ENCODE measurements at regions not wholly inside any gene's neighbourhood (a gene's known extent, or its start where the extent isn't known, plus 50 kb on each side); places are given as distances from the start of the nearest gene placed in this dataset.

GRCh38 chr1:55376897-55377296, 161.7 kb upstream of the USP24 start:
- no peak for DNase-seq (ENCODE audit: low spot score in 2 of 2)
- Histone ChIP-seq H3K36me3 (no peaks in the 10 kb centered on the region), H3K9me3 (no peaks in the 10 kb centered on the region), H3K4me3 (no peak overlapping the region), H3K4me1 (peaks cover 6% of the 10 kb centered on the region), H3K27ac (no peak overlapping the region), H3K27me3 (no peaks in the 10 kb centered on the region)
- TF ChIP-seq CTCF (IDR thresholded peaks at IDR 0.05) (no peak), POLR2A (IDR thresholded peaks at IDR 0.05) (no peak), POLR2AphosphoS5 (IDR thresholded peaks at IDR 0.05) (no peak), EP300 (IDR thresholded peaks at IDR 0.05) (no peak)
- WGBS = 98% methylated on average over 1 of the region's 1 CpG

GRCh38 chr1:55375617-55376258, 160.6 kb upstream of the USP24 start:
- no peak overlapping the region for H3K4me3 ChIP-seq
- H3K4me1 ChIP-seq = peaks cover 6% of the 10 kb centered on the region
- 40% methylated on average over 4 of the region's 4 CpGs for WGBS
- peak overlapping the region; percentile 64 for H3K27ac ChIP-seq
- H3K9me3 ChIP-seq = no peaks in the 10 kb centered on the region
- no peak for DNase-seq (ENCODE audit: low spot score in 2 of 2)
- no peaks in the 10 kb centered on the region for H3K36me3 ChIP-seq
- TF ChIP-seq POLR2AphosphoS5 (IDR thresholded peaks at IDR 0.05) (no peak), POLR2A (IDR thresholded peaks at IDR 0.05) (no peak), EP300 (IDR thresholded peaks at IDR 0.05) (no peak), CTCF (IDR thresholded peaks at IDR 0.05) (peak; percentile 65 to 78)
- H3K27me3 ChIP-seq = no peaks in the 10 kb centered on the region

GRCh38 chr1:55374801-55375616, 159.8 kb upstream of the USP24 start:
- H3K27me3 ChIP-seq = no peaks in the 10 kb centered on the region
- H3K27ac ChIP-seq = peak overlapping the region; percentile 64
- H3K36me3 ChIP-seq = no peaks in the 10 kb centered on the region
- 71% methylated on average over 14 of the region's 14 CpGs for WGBS
- peak in 1 of 3 donors; percentile 58 for TF ChIP-seq POLR2AphosphoS5 (IDR thresholded peaks at IDR 0.05)
- TF ChIP-seq CTCF (IDR thresholded peaks at IDR 0.05) = no peak
- TF ChIP-seq POLR2A (IDR thresholded peaks at IDR 0.05) = no peak
- no peak for TF ChIP-seq EP300 (IDR thresholded peaks at IDR 0.05)
- no peak overlapping the region for H3K4me3 ChIP-seq
- peaks cover 6% of the 10 kb centered on the region for H3K4me1 ChIP-seq
- H3K9me3 ChIP-seq = no peaks in the 10 kb centered on the region
- DNase-seq (ENCODE audit: low spot score in 2 of 2) = no peak

GRCh38 chr1:55374216-55374615, 159.1 kb upstream of the USP24 start:
- Histone ChIP-seq H3K4me3 (no peak overlapping the region), H3K4me1 (peaks cover 6% of the 10 kb centered on the region), H3K27ac (peak overlapping the region; percentile 11), H3K36me3 (no peaks in the 10 kb centered on the region), H3K9me3 (no peaks in the 10 kb centered on the region), H3K27me3 (no peaks in the 10 kb centered on the region)
- TF ChIP-seq CTCF (IDR thresholded peaks at IDR 0.05) = no peak
- WGBS = 83% methylated on average over 1 of the region's 1 CpG
- no peak for DNase-seq (ENCODE audit: low spot score in 2 of 2)

- no peak for DNase-seq (ENCODE audit: low spot score in 2 of 2)
- Histone ChIP-seq H3K36me3 (no peaks in the 10 kb centered on the region), H3K27me3 (peaks cover 6% of the 10 kb centered on the region), H3K9me3 (peaks cover 3% of the 10 kb centered on the region), H3K27ac (no peak overlapping the region), H3K4me3 (no peak overlapping the region), H3K4me1 (no peaks in the 10 kb centered on the region)
- WGBS = 72% methylated on average over 6 of the region's 6 CpGs
- TF ChIP-seq POLR2AphosphoS5 (IDR thresholded peaks at IDR 0.05) = no peak
- TF ChIP-seq POLR2A (IDR thresholded peaks at IDR 0.05) = no peak
- TF ChIP-seq CTCF (IDR thresholded peaks at IDR 0.05) = no peak
- TF ChIP-seq EP300 (IDR thresholded peaks at IDR 0.05) = no peak
Observed at GRCh38 chr1:55369474-55369873, 154.3 kb upstream of the USP24 start.

All from suprapubic skin (tissue), 4 donors.